Activated T-cell treated with anti-CD3 and anti-CD28 coated beads, Interleukin-2, amount 50 U/mL, for 24 hours (primary cell): ENCODE measurements at regions not wholly inside any gene's neighbourhood (a gene's known extent, or its start where the extent isn't known, plus 50 kb on each side); places are given as distances from the start of the nearest gene placed in this dataset.
"Not testable (repeated sequence)": the region's sequence is repeated elsewhere in the genome, so short reads cannot be mapped to it uniquely, and the experiment has no call there.

Experiments
- DNase-seq: peaks from one replicate; pipeline ENCODE4 v3.0.0-alpha.2; 2020
- H3K27ac Mint-ChIP-seq: 2 replicates; pipeline ENCODE4 v1.8.0; 2020; ENCODE audit warnings: mild to moderate bottlenecking, mixed read lengths
- H3K27me3 Mint-ChIP-seq: 2 replicates; pipeline ENCODE4 v1.8.0; 2020; ENCODE audit warnings: mixed read lengths
- H3K36me3 Mint-ChIP-seq: 2 replicates; pipeline ENCODE4 v1.8.0; 2020; ENCODE audit warnings: low read depth, mixed read lengths
- H3K4me1 Mint-ChIP-seq: 2 replicates; pipeline ENCODE4 v1.8.0; 2020; ENCODE audit warnings: low read depth, mixed read lengths
- H3K4me3 Mint-ChIP-seq: 2 replicates; pipeline ENCODE4 v1.8.0; 2020; ENCODE audit warnings: mild to moderate bottlenecking, moderate library complexity, mixed read lengths
- H3K9me3 Mint-ChIP-seq: 2 replicates; pipeline ENCODE4 v1.8.0; 2020; ENCODE audit warnings: mixed read lengths

GRCh38 chr1:119191325-119191724, 50.9 kb upstream of the WARS2 start:
- no peaks in the 10 kb centered on the region for H3K27me3 Mint-ChIP-seq
- no peak for DNase-seq
- H3K27ac Mint-ChIP-seq = no peak overlapping the region
- H3K36me3 Mint-ChIP-seq = peaks cover 79% of the 10 kb centered on the region
- no peaks in the 10 kb centered on the region for H3K4me1 Mint-ChIP-seq
- H3K4me3 Mint-ChIP-seq = no peak overlapping the region
- peaks cover 17% of the 10 kb centered on the region for H3K9me3 Mint-ChIP-seq

DNA sequence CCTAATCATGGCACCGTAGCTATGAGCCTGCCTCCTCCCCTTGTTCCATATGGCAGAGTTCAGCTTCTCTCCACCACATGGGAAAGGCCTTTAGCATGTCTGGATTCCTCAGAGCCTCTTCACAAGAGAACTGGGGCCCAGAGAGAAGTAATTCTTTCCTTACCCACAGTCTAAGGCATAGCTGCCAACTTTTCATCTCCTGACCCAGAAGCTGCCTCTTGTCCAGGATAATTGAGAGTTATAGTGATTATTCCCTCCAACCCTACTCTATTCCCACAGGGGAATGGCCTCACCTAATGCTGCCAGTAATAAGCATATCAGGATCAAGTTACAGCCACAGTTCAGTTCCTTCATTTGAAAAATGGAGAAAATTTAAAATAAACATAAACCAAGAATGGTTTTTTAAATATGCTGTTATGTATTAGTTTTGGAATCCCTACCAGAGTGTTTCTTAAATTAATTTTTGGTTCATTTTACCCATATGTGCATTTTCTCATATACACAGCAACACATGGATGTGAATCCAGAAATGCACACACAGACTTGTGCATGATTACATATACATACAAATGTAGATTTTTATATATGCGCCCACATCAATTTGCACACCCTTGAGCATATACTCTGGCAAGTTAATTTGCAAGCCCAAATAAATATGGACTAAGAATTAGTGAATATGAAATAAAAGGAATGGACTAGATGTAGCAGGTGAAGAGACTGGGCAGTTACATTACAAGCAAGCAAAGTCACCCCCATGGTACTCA, 63.9 kb upstream of the WARS2 start:
- H3K9me3 Mint-ChIP-seq = peaks cover 9% of the 10 kb centered on the region
- no peak overlapping the region for H3K4me3 Mint-ChIP-seq
- H3K36me3 Mint-ChIP-seq = peaks cover 56% of the 10 kb centered on the region
- DNase-seq = no peak
- no peak overlapping the region for H3K27ac Mint-ChIP-seq
- no peaks in the 10 kb centered on the region for H3K4me1 Mint-ChIP-seq
- H3K27me3 Mint-ChIP-seq = no peaks in the 10 kb centered on the region

DNA sequence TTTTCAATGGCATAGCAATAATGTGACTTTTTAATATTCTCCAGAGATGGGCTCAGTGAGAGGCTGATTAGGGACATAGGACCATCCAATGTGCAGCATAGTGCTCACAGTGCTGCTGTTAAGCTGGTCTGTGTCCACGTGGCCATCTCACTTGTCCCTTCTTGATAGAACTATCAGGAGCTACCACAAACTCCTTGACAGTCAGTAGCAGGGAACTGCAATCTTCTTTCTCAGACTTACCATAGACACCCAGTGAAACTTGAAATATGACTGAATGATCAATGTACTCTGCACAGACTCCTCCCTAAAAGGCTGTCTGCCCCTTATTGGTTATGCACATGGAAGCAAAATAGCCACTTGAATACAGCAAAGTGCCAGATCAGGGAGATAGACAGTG, 64.5 kb upstream of the WARS2 start:
- Mint-ChIP-seq H3K4me1 (no peaks in the 10 kb centered on the region), H3K36me3 (peaks cover 54% of the 10 kb centered on the region), H3K9me3 (peaks cover 9% of the 10 kb centered on the region), H3K27ac (no peak overlapping the region), H3K4me3 (no peak overlapping the region), H3K27me3 (no peaks in the 10 kb centered on the region)
- no peak for DNase-seq

DNA sequence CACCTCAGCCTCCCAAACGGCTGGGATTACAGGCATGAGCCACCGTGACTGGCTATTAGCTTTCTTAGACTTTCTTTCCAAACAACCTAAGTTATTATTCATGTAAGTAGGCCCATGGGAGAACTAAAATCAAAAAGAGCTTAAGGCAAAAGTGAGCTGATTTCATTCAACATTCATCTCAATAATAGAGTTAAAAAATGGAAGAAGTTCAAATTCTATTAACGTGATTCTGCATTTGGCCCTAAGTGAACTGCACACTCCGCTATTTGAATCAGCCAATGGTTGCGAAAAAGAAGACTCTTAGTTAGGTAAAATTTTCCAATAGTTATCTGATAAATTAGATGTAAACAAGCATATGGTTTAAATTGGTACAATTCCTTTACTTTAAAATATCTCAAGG, 68.6 kb upstream of the WARS2 start:
- Mint-ChIP-seq H3K4me3 (no peak overlapping the region), H3K27me3 (no peaks in the 10 kb centered on the region), H3K4me1 (no peaks in the 10 kb centered on the region), H3K9me3 (no peaks in the 10 kb centered on the region), H3K27ac (no peak overlapping the region), H3K36me3 (peaks cover 41% of the 10 kb centered on the region)
- no peak for DNase-seq

GRCh38 chr1:119209596-119210295, 69.3 kb upstream of the WARS2 start:
- Mint-ChIP-seq H3K36me3 (peaks cover 41% of the 10 kb centered on the region), H3K27me3 (no peaks in the 10 kb centered on the region), H3K4me3 (no peak overlapping the region), H3K9me3 (no peaks in the 10 kb centered on the region), H3K27ac (no peak overlapping the region), H3K4me1 (no peaks in the 10 kb centered on the region)
- DNase-seq = no peak

DNA sequence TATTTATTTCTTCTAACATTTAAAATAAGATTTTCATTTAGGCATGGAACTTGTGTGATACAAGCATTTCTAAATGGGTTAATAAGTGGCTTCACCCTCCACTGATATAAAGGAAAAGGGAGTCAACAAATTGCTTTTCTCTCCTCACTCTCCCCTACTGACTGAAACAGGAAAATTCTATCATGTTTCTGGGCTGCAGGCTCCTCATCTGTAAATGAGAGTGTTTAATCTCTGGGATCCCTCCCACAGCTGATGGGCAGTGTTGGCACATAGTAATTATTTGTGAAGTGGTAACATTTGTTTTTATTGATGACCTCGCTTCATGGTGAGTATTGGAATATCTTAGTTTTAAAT, 69.8 kb upstream of the WARS2 start:
- no peak overlapping the region for H3K4me3 Mint-ChIP-seq
- H3K4me1 Mint-ChIP-seq = no peaks in the 10 kb centered on the region
- H3K27ac Mint-ChIP-seq = no peak overlapping the region
- no peaks in the 10 kb centered on the region for H3K27me3 Mint-ChIP-seq
- peaks cover 41% of the 10 kb centered on the region for H3K36me3 Mint-ChIP-seq
- DNase-seq = no peak
- no peaks in the 10 kb centered on the region for H3K9me3 Mint-ChIP-seq

GRCh38 chr1:119213213-119213612, 72.8 kb upstream of the WARS2 start:
- not testable (repeated sequence) for H3K4me3 Mint-ChIP-seq, H3K9me3 Mint-ChIP-seq, H3K27me3 Mint-ChIP-seq, DNase-seq, H3K4me1 Mint-ChIP-seq, H3K27ac Mint-ChIP-seq
- H3K36me3 Mint-ChIP-seq = peaks cover 29% of the 10 kb centered on the region

DNA sequence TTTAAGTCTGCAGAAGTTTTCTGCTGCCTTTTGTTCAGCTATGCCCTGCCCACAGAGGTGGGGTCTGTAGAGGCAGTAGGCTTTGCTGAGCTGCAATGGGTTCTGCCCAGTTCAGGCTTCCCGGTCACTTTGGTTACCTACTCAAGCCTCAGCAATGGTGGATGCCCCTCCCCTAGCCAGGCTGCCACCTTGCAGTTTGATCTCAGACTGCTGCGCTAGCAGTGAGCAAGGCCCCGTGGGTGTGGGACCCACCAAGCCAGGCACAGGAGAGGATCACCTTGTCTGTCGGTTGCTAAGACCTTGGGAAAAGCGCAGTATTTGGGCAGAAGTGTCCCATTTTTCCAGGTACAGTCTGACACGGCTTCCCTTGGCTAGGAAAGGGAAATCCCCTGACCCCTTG, 74.5 kb upstream of the WARS2 start:
- H3K9me3 Mint-ChIP-seq, H3K27me3 Mint-ChIP-seq, H3K4me1 Mint-ChIP-seq, H3K4me3 Mint-ChIP-seq, H3K27ac Mint-ChIP-seq, DNase-seq: not testable (repeated sequence)
- H3K36me3 Mint-ChIP-seq = peaks cover 33% of the 10 kb centered on the region

- no peak overlapping the region for H3K27ac Mint-ChIP-seq
- DNase-seq = no peak
- H3K27me3 Mint-ChIP-seq = no peaks in the 10 kb centered on the region
- H3K4me1 Mint-ChIP-seq = peaks cover 2% of the 10 kb centered on the region
- H3K36me3 Mint-ChIP-seq = peaks cover 37% of the 10 kb centered on the region
- no peaks in the 10 kb centered on the region for H3K9me3 Mint-ChIP-seq
- H3K4me3 Mint-ChIP-seq = no peak overlapping the region
These were observed 76.9 kb upstream of the WARS2 start for GRCh38 chr1:119217309-119217828.

DNA sequence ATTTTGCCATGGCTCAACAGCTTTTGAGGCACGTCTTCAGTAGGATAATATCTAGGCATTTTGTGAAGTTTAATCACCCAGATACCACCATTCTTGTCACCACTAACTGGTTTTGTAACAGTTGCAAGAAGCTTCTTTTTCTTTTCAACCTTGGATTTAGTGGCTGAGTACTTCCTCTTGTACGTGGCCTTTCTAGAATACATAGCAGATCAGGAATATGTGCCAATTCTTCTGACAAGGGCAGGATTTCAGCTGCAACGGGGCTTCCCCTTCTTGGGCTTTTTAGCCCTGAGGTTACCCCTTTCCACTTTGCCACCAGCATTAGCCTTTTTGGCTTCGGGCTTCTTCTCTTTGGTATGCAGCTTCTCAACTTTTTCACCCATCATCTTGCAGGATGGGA, 79.3 kb upstream of the WARS2 start:
- no peak overlapping the region for H3K4me3 Mint-ChIP-seq
- H3K36me3 Mint-ChIP-seq = peaks cover 44% of the 10 kb centered on the region

GRCh38 chr1:119220991-119221390, 80.5 kb upstream of the WARS2 start:
- Mint-ChIP-seq H3K27me3 (no peaks in the 10 kb centered on the region), H3K27ac (no peak overlapping the region), H3K36me3 (peaks cover 44% of the 10 kb centered on the region), H3K4me3 (no peak overlapping the region), H3K9me3 (no peaks in the 10 kb centered on the region), H3K4me1 (peaks cover 2% of the 10 kb centered on the region)
- no peak for DNase-seq

More for the DNA sequence above, 79.3 kb upstream of the WARS2 start:
- no peak for DNase-seq
- no peaks in the 10 kb centered on the region for H3K9me3 Mint-ChIP-seq
- peaks cover 2% of the 10 kb centered on the region for H3K4me1 Mint-ChIP-seq
- no peak overlapping the region for H3K27ac Mint-ChIP-seq
- no peaks in the 10 kb centered on the region for H3K27me3 Mint-ChIP-seq

DNA sequence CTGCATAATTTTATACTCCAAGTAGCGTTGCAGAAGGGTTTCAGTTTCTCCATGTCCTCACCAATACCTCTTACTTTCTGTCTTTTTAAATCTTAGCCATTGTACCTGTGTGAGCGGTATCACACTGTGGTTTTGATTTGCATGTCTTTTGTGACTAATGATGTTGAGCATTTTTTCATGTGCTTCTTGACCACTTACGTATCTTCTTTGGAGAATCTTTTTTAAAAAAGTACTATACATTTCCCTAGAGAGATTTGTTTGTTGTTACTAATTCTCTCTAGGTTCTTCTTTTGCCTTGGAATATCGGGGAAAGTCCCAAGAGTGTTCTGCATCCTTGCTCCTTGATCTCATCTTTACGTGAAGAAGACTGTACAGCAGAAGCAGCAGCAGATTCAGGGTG, 81.8 kb upstream of the WARS2 start:
- no peak overlapping the region for H3K27ac Mint-ChIP-seq
- peaks cover 44% of the 10 kb centered on the region for H3K36me3 Mint-ChIP-seq
- peaks cover 3% of the 10 kb centered on the region for H3K4me1 Mint-ChIP-seq
- no peaks in the 10 kb centered on the region for H3K9me3 Mint-ChIP-seq
- DNase-seq = no peak
- H3K4me3 Mint-ChIP-seq = no peak overlapping the region
- H3K27me3 Mint-ChIP-seq = no peaks in the 10 kb centered on the region

- DNase-seq = no peak
- Mint-ChIP-seq H3K4me1 (peaks cover 5% of the 10 kb centered on the region), H3K9me3 (no peaks in the 10 kb centered on the region), H3K4me3 (no peak overlapping the region), H3K36me3 (peaks cover 30% of the 10 kb centered on the region), H3K27ac (no peak overlapping the region), H3K27me3 (no peaks in the 10 kb centered on the region)
These were observed 84.8 kb upstream of the WARS2 start for GRCh38 chr1:119225265-119225664.

GRCh38 chr1:119225831-119226230, 85.4 kb upstream of the WARS2 start:
- H3K27ac Mint-ChIP-seq = no peak overlapping the region
- no peak for DNase-seq
- no peaks in the 10 kb centered on the region for H3K27me3 Mint-ChIP-seq
- H3K4me3 Mint-ChIP-seq = no peak overlapping the region
- H3K4me1 Mint-ChIP-seq = peaks cover 5% of the 10 kb centered on the region
- H3K9me3 Mint-ChIP-seq = no peaks in the 10 kb centered on the region
- peaks cover 24% of the 10 kb centered on the region for H3K36me3 Mint-ChIP-seq

DNA sequence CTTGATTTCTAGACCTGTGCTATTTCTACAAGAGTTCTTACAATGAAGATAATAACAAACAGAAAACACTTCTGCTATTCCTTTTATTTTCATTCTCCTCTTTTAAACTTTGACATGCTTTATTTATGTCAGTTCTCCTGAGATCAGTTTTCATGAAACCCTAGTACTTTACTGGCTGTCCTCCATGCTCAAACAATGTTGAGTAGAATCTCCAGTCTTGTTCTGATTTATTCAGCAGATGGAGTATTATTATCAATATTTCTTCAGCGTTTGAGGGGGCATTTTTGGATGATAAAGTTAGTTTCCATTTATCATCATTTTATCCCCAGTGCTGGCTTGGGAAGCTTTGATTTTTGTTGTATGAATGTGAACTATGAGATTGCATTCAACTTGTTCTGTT, 85.9 kb upstream of the WARS2 start:
- Mint-ChIP-seq H3K36me3 (peaks cover 22% of the 10 kb centered on the region), H3K4me1 (peaks cover 5% of the 10 kb centered on the region), H3K27ac (no peak overlapping the region), H3K27me3 (no peaks in the 10 kb centered on the region), H3K9me3 (no peaks in the 10 kb centered on the region), H3K4me3 (no peak overlapping the region)
- DNase-seq = no peak
